A549 (cell line): ENCODE measurements at regions not wholly inside any gene's neighbourhood (a gene's known extent, or its start where the extent isn't known, plus 50 kb on each side); places are given as distances from the start of the nearest gene placed in this dataset.

Experiments used
- ATAC-seq, 2 experiments: fragments of 200-7000 bp in 1 of 2; fragments of >200 bp in 1 of 2; cut with Nextera tagmentation in 1 of 2; cut with Tn5 transposase in 1 of 2; 3 replicates each; pipeline versions ENCODE4 v1.8.0 to v1.9.1; 2018 to 2020; ENCODE audit warnings: mild to moderate bottlenecking in 1 of 2, moderate library complexity in 1 of 2
- CTCF ChIA-PET: fragments of 300-600 bp; sonication (Branson Sonifier 250); formaldehyde crosslinking; extraction: SDS; loops from one replicate; lab custom pipeline; 2021; ENCODE audit warnings: antibody characterized with exemption, inconsistent platforms; lab: Yijun Ruan, JAX
- POLR2A ChIA-PET: fragments of 350-600 bp; formaldehyde crosslinking; extraction: SDS; loops from one replicate; lab custom pipeline; 2021; ENCODE audit warnings: antibody characterized with exemption, inconsistent platforms; lab: Yijun Ruan, JAX
- DNase-seq, 2 experiments: peaks; one replicate each; pipeline versions ENCODE4 v3.0.0 to v3.0.0-alpha.2; 2011 to 2016; ENCODE audit warnings: low read depth in 1 of 2, low spot score in 1 of 2
- FAIRE-seq: peaks from 2 replicates; lab custom pipeline; 2011; peaks lifted over from hg19 to GRCh38; lab: Jason Lieb, UNC
- H3K27ac ChIP-seq, 2 experiments: fragments of >200 bp; sonication (Bioruptor Twin); formaldehyde crosslinking; 3 replicates each; pipeline ENCODE4 v1.5.1; 2016 to 2017
- H3K4me1 ChIP-seq: fragments of >200 bp; sonication (Bioruptor Twin); formaldehyde crosslinking; 3 replicates; pipeline ENCODE4 v1.6.1; 2016
- H3K4me2 ChIP-seq: fragments of >200 bp; sonication (Bioruptor Twin); formaldehyde crosslinking; 3 replicates; pipeline ENCODE4 v1.6.1; 2016
- H3K4me3 ChIP-seq: fragments of >200 bp; sonication (Bioruptor Twin); formaldehyde crosslinking; 3 replicates; pipeline ENCODE4 v1.5.1; 2016
- H3K9me3 ChIP-seq: fragments of >200 bp; sonication (Bioruptor Twin); formaldehyde crosslinking; 3 replicates; pipeline ENCODE4 v1.6.1; 2016
- BCL3 ChIP-seq: fragments of >200 bp; sonication (Bioruptor Twin); formaldehyde crosslinking; IDR thresholded peaks from 3 replicates; pipeline ENCODE4 v1.6.1; 2016
- CBX2 ChIP-seq: fragments of 200-600 bp; sonication (generic); IDR thresholded peaks from 2 replicates; pipeline ENCODE4 v1.6.1; 2016; ENCODE audit warnings: low read depth, mild to moderate bottlenecking, borderline replicate concordance
- CEBPB ChIP-seq, 2 experiments: fragments of >200 bp in 1 of 2; sonication (Bioruptor Twin) in 1 of 2; formaldehyde crosslinking in 1 of 2; IDR thresholded peaks; 2 replicates each; pipeline ENCODE4 v1.6.1; 2012 to 2016
- CHD2 ChIP-seq: fragments of 150-350 bp; IDR thresholded peaks from 2 replicates; pipeline ENCODE4 v1.6.1; 2014; ENCODE audit warnings: low read length; ENCODE audit not compliant: partially characterized antibody
- CHD4 ChIP-seq: fragments of 200-600 bp; sonication (generic); IDR thresholded peaks from 2 replicates; pipeline ENCODE4 v1.6.1; 2016; ENCODE audit warnings: antibody characterized with exemption, mild to moderate bottlenecking, borderline replicate concordance
- EHMT2 ChIP-seq: fragments of 200-600 bp; sonication (generic); IDR thresholded peaks from 2 replicates; pipeline ENCODE4 v1.6.1; 2016; ENCODE audit warnings: antibody characterized with exemption, low read depth, mild to moderate bottlenecking, moderate library complexity
- ESRRA ChIP-seq: fragments of 150-350 bp; IDR thresholded peaks from 2 replicates; pipeline ENCODE4 v1.6.1; 2014; ENCODE audit warnings: mild to moderate bottlenecking, low read length, borderline replicate concordance
- FOSL2 ChIP-seq, 2 experiments: fragments of 450-650 bp in 1 of 2; fragments of >200 bp in 1 of 2; sonication (Bioruptor Twin) in 1 of 2; formaldehyde crosslinking; IDR thresholded peaks; 2 replicates each; pipeline versions ENCODE4 v1.5.0 to v1.6.1; 2016 to 2020; ENCODE audit warnings: mild to moderate bottlenecking in 1 of 2, moderate library complexity in 1 of 2
- HEYL ChIP-seq: fragments of 250-450 bp; sonication (Bioruptor Pico); IDR thresholded peaks from 2 replicates; pipeline ENCODE4 v1.8.0; 2021; ENCODE audit warnings: mild to moderate bottlenecking, moderate library complexity
- HOXB13 ChIP-seq: fragments of 250-450 bp; sonication (Bioruptor Pico); IDR thresholded peaks from 2 replicates; pipeline ENCODE4 v1.5.0; 2020; ENCODE audit warnings: low read depth, mild to moderate bottlenecking, moderate library complexity
- JUN ChIP-seq, 2 experiments: fragments of >200 bp; sonication (Bioruptor Twin); formaldehyde crosslinking; IDR thresholded peaks; 2 replicates in 1 of 2; 3 replicates in 1 of 2; pipeline ENCODE4 v1.6.1; 2016 to 2017
- JUNB ChIP-seq: fragments of >200 bp; sonication (Bioruptor Twin); formaldehyde crosslinking; IDR thresholded peaks from 2 replicates; pipeline ENCODE4 v1.6.1; 2016
- KDM1A ChIP-seq: fragments of 200-600 bp; sonication (generic); IDR thresholded peaks from 2 replicates; pipeline ENCODE4 v1.6.1; 2016; ENCODE audit warnings: low read depth, mild to moderate bottlenecking
- KDM5A ChIP-seq: fragments of 200-600 bp; sonication (generic); IDR thresholded peaks from 2 replicates; pipeline ENCODE4 v1.6.1; 2016; ENCODE audit warnings: antibody characterized with exemption, mild to moderate bottlenecking
- POLR2AphosphoS2 ChIP-seq: conservative IDR thresholded peaks from 2 replicates; pipeline ENCODE4 v1.6.1; 2012; ENCODE audit warnings: low read length, improper control_type of control experiment, inconsistent platforms
- RAD21 ChIP-seq, 2 experiments: fragments of >200 bp in 1 of 2; sonication (Bioruptor Twin) in 1 of 2; formaldehyde crosslinking in 1 of 2; IDR thresholded peaks in 1 of 2; conservative IDR thresholded peaks in 1 of 2; 2 replicates in 1 of 2; 3 replicates in 1 of 2; pipeline ENCODE4 v1.6.1; 2012 to 2018; ENCODE audit warnings: inconsistent platforms in 1 of 2
- RCOR1 ChIP-seq: fragments of 150-350 bp; IDR thresholded peaks from 2 replicates; pipeline ENCODE4 v1.6.1; 2014; ENCODE audit warnings: antibody characterized with exemption, low read length, low read depth
- RFX5 ChIP-seq: fragments of 450-650 bp; IDR thresholded peaks from 2 replicates; pipeline ENCODE4 v1.7.1; 2014; ENCODE audit warnings: antibody characterized with exemption, mild to moderate bottlenecking, moderate library complexity
- RNF2 ChIP-seq: fragments of 200-600 bp; sonication (generic); IDR thresholded peaks from 2 replicates; pipeline ENCODE4 v1.6.1; 2016; ENCODE audit warnings: low read depth, mild to moderate bottlenecking, antibody characterized with exemption, moderate library complexity, borderline replicate concordance
- SMC3 ChIP-seq: fragments of >200 bp; sonication (Bioruptor Twin); formaldehyde crosslinking; IDR thresholded peaks from 3 replicates; pipeline ENCODE4 v1.6.1; 2018; ENCODE audit warnings: inconsistent platforms
- SREBF2 ChIP-seq: fragments of 450-650 bp; IDR thresholded peaks from 2 replicates; pipeline ENCODE4 v1.6.1; 2014; ENCODE audit warnings: mild to moderate bottlenecking, moderate library complexity
- ZC3H11A ChIP-seq: fragments of 450-650 bp; IDR thresholded peaks from 2 replicates; pipeline ENCODE4 v1.6.1; 2014; ENCODE audit warnings: antibody characterized with exemption, mild to moderate bottlenecking
- ZNF302 ChIP-seq: fragments of 250-450 bp; sonication (Bioruptor Pico); IDR thresholded peaks from 2 replicates; pipeline ENCODE4 v1.9.0; 2021; ENCODE audit warnings: inconsistent platforms, mild to moderate bottlenecking, moderate library complexity
- WGBS: methylation state at CpG from one replicate; pipeline ENCODE4 v1.1.6; 2017; ENCODE audit errors: missing lambda C conversion rate; 5-methylcytosine and 5-hydroxymethylcytosine counted together
- TF ChIP-seq, protein P1 (sequence below): fragments of 450-650 bp; IDR thresholded peaks from 2 replicates; pipeline ENCODE4 v1.6.1; 2014; ENCODE audit warnings: antibody characterized with exemption
- TF ChIP-seq, protein P2 (sequence below): IDR thresholded peaks from 2 replicates; pipeline ENCODE4 v1.6.1; 2012
- TF ChIP-seq, protein P3 (sequence below): fragments of 150-350 bp; IDR thresholded peaks from 2 replicates; pipeline ENCODE4 v1.6.1; 2014; ENCODE audit warnings: low read depth, mild to moderate bottlenecking, low read length
- TF ChIP-seq, protein P4 (sequence below): IDR thresholded peaks from 2 replicates; pipeline ENCODE4 v1.6.1; 2012

- CTCF ChIA-PET, result interaction anchor here (0.9 to 3.9 kb wide), 6 partner anchors 9 to 1121 kb away, joined by 3 to 16 read pairs (median 4); no protein-coding TSS in a partner anchor
- POLR2A ChIA-PET, result no interaction called here
- ATAC-seq, result no peak
- H3K4me3 ChIP-seq, result no peak overlapping the region
- FAIRE-seq, result no peak
- no peaks in the 10 kb centered on the region for H3K9me3 ChIP-seq
- TF ChIP-seq CBX2 (no peak), SMC3 (no peak), RCOR1 (no peak), KDM5A (no peak), RNF2 (no peak), RFX5 (no peak), ZNF302 (CRISPR knock-in tag) (no peak), KDM1A (no peak), FOSL2 (IDR thresholded peaks at IDR 0.05) (no peak), FOSL2 (CRISPR knock-in tag; IDR thresholded peaks at IDR 0.05) (no peak), ZC3H11A (no peak), SREBF2 (no peak)
- TF ChIP-seq, protein P1, sequence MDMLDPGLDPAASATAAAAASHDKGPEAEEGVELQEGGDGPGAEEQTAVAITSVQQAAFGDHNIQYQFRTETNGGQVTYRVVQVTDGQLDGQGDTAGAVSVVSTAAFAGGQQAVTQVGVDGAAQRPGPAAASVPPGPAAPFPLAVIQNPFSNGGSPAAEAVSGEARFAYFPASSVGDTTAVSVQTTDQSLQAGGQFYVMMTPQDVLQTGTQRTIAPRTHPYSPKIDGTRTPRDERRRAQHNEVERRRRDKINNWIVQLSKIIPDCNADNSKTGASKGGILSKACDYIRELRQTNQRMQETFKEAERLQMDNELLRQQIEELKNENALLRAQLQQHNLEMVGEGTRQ, result no peak
- DNase-seq, result no peak
- H3K27ac ChIP-seq, result no peak overlapping the region
- H3K4me2 ChIP-seq, result no peak overlapping the region
- H3K4me1 ChIP-seq, result no peaks in the 10 kb centered on the region
Measured at GRCh38 chr5:158011422-158011821, 152.5 kb upstream of the CLINT1 start.

- no peaks in the 10 kb centered on the region for H3K4me1 ChIP-seq
- ChIA-PET CTCF (interaction anchor here (0.9 to 3.9 kb wide), 2 partner anchors 9 to 1096 kb away, joined by 3 to 16 read pairs; no protein-coding TSS in a partner anchor), POLR2A (no interaction called here)
- TF ChIP-seq RAD21 (conservative IDR thresholded peaks at IDR 0.05 in 1 of 2, IDR thresholded peaks at IDR 0.05 in 1 of 2), result no peak
- TF ChIP-seq CEBPB (IDR thresholded peaks at IDR 0.05), result no peak
- no peak for TF ChIP-seq RFX5
- TF ChIP-seq CHD2, result no peak
- no peak for TF ChIP-seq SREBF2
- TF ChIP-seq SMC3, result no peak
- no peak for TF ChIP-seq EHMT2
- no peak for TF ChIP-seq BCL3
- no peak for TF ChIP-seq POLR2AphosphoS2
- TF ChIP-seq ESRRA, result no peak
- TF ChIP-seq HOXB13 (CRISPR knock-in tag), result no peak
- TF ChIP-seq, protein P2, sequence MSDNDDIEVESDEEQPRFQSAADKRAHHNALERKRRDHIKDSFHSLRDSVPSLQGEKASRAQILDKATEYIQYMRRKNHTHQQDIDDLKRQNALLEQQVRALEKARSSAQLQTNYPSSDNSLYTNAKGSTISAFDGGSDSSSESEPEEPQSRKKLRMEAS, result no peak
- TF ChIP-seq, protein P3, sequence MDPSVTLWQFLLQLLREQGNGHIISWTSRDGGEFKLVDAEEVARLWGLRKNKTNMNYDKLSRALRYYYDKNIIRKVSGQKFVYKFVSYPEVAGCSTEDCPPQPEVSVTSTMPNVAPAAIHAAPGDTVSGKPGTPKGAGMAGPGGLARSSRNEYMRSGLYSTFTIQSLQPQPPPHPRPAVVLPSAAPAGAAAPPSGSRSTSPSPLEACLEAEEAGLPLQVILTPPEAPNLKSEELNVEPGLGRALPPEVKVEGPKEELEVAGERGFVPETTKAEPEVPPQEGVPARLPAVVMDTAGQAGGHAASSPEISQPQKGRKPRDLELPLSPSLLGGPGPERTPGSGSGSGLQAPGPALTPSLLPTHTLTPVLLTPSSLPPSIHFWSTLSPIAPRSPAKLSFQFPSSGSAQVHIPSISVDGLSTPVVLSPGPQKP, result no peak
- no peak for TF ChIP-seq KDM1A
- TF ChIP-seq, protein P1, result no peak
- TF ChIP-seq, protein P4, sequence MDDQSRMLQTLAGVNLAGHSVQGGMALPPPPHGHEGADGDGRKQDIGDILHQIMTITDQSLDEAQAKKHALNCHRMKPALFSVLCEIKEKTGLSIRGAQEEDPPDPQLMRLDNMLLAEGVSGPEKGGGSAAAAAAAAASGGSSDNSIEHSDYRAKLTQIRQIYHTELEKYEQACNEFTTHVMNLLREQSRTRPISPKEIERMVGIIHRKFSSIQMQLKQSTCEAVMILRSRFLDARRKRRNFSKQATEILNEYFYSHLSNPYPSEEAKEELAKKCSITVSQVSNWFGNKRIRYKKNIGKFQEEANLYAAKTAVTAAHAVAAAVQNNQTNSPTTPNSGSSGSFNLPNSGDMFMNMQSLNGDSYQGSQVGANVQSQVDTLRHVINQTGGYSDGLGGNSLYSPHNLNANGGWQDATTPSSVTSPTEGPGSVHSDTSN, result no peak
- TF ChIP-seq HEYL (CRISPR knock-in tag), result no peak
- no peak for TF ChIP-seq CHD4
- no peak for TF ChIP-seq JUN (IDR thresholded peaks at IDR 0.05)
- no peak for TF ChIP-seq JUNB
- H3K4me3 ChIP-seq, result no peak overlapping the region
- WGBS, result 40% methylated on average over 7 of the region's 7 CpGs
- ATAC-seq (no peak), FAIRE-seq (no peak), DNase-seq (no peak)
- H3K9me3 ChIP-seq, result peaks cover 5% of the 10 kb centered on the region; the same call in 2 of the 3 replicates
- H3K27ac ChIP-seq, result no peak overlapping the region
- no peak overlapping the region for H3K4me2 ChIP-seq
Measured at GRCh38 chr5:158010831-158011230, 151.9 kb upstream of the CLINT1 start.
